ENCODE measurements at regions not wholly inside any gene's neighbourhood (a gene's known extent, or its start where the extent isn't known, plus 50 kb on each side); places are given as distances from the start of the nearest gene placed in this dataset.

GRCh38 chr7:94087664-94088352, 83.7 kb upstream of the BET1 start:
- no peak overlapping the region for H3K4me2 ChIP-seq (ENCODE audit: insufficient read depth, low read length)
- intact Hi-C loops (cut with micrococcal nuclease): loop anchor here (1.0 to 10.0 kb wide), 6 partner anchors 186 to 843 kb away; partner anchors contain the start of gene COL1A2
- no peaks in the 10 kb centered on the region for H3K9me3 ChIP-seq (replicated peaks; ENCODE audit: control insufficient read depth, insufficient read depth, low read depth, low read length)
- no peaks in the 10 kb centered on the region for H3K4me1 ChIP-seq (replicated peaks in 1 of 2; ENCODE audit: control insufficient read depth in 2 of 2, insufficient read depth in 2 of 2, low read length in 2 of 2)
- no TSS peak for BruUV-seq (replicated peaks)
- no peak overlapping the region for H3K27ac ChIP-seq (ENCODE audit: extremely low read depth, low read depth, low read length)
- no peak overlapping the region for H3K4me3 ChIP-seq
- 3% methylated on average over 6 of the region's 6 CpGs for WGBS (ENCODE audit: insufficient coverage, low coverage, missing lambda C conversion rate)
- in situ Hi-C loops (cut with MboI): no loop called here
- no peaks in the 10 kb centered on the region for H3K9me1 ChIP-seq (ENCODE audit: control insufficient read depth, insufficient read depth, low read length)
- H3K27me3 ChIP-seq (ENCODE audit: control insufficient read depth in 2 of 2, insufficient read depth in 2 of 2, low read length in 2 of 2): peaks cover 3 to 17% of the 10 kb centered on the region in 2 experiments
- ChIA-PET CTCF (ENCODE audit: low intra/inter-chr PET ratio) (interaction anchor here (0.6 to 1.7 kb wide), 5 partner anchors 68 to 645 kb away, joined by 3 to 6 read pairs (median 5); no protein-coding TSS in a partner anchor), POLR2A (interaction anchor here (0.8 to 1.1 kb wide), 2 partner anchors 13 to 16 kb away, joined by 3 to 4 read pairs; no protein-coding TSS in a partner anchor)
- ATAC-seq (peak; percentile 88), DNase-seq (ENCODE audit: extremely low read depth in 1 of 4, low spot score in 3 of 4) (peak; percentile 51 to 57 (median 55)), FAIRE-seq (peak; percentile 88)
- H3K36me3 ChIP-seq (ENCODE audit: control insufficient read depth, insufficient read depth, low read length): no peaks in the 10 kb centered on the region
- H3K79me2 ChIP-seq (ENCODE audit: control insufficient read depth, insufficient read depth, low read length): no peaks in the 10 kb centered on the region
- H4K20me1 ChIP-seq (replicated peaks; ENCODE audit: control insufficient read depth, insufficient read depth, low read length): no peaks in the 10 kb centered on the region
- H2AFZ ChIP-seq (ENCODE audit: low read depth, low read length): no peak overlapping the region
- no peak overlapping the region for H3K9ac ChIP-seq (ENCODE audit: insufficient read depth in 1 of 2, low read depth in 2 of 2, low read length in 2 of 2)
- TF ChIP-seq GABPB2 (CRISPR knock-in tag; conservative IDR thresholded peaks at IDR 0.05) (no peak), ZNF589 (CRISPR knock-in tag; IDR thresholded peaks at IDR 0.05; ENCODE audit: low read depth) (no peak), NCOA4 (IDR thresholded peaks at IDR 0.05; ENCODE audit: partially characterized antibody) (no peak), CREB3 (tag; conservative IDR thresholded peaks at IDR 0.05; ENCODE audit: low read depth) (no peak), ZNF277 (CRISPR knock-in tag; IDR thresholded peaks at IDR 0.05; ENCODE audit: borderline replicate concordance) (no peak), PHF20 (IDR thresholded peaks at IDR 0.05; ENCODE audit: partially characterized antibody) (no peak), BCLAF1 (IDR thresholded peaks at IDR 0.05; ENCODE audit: borderline replicate concordance in 1 of 2, control insufficient read depth in 1 of 2, low read depth in 2 of 2, low read length in 1 of 2) (no peak), ZNF764 (CRISPR knock-in tag; IDR thresholded peaks at IDR 0.05; ENCODE audit: low read depth) (peak; percentile 67; the same call in 1 of the 2 replicates), ZNF121 (CRISPR knock-in tag; conservative IDR thresholded peaks at IDR 0.05) (no peak), E2F3 (CRISPR knock-in tag; IDR thresholded peaks at IDR 0.05) (no peak), HOMEZ (CRISPR knock-in tag; IDR thresholded peaks at IDR 0.05) (no peak), GATA2 (CRISPR knock-in tag; IDR thresholded peaks at IDR 0.05) (no peak), HIVEP1 (CRISPR knock-in tag; IDR thresholded peaks at IDR 0.05) (no peak), HLTF (IDR thresholded peaks at IDR 0.05) (no peak), ZNF197 (CRISPR knock-in tag; IDR thresholded peaks at IDR 0.05; ENCODE audit: low read depth) (no peak)
